DND-41 (cell line): ENCODE measurements at regions not wholly inside any gene's neighbourhood (a gene's known extent, or its start where the extent isn't known, plus 50 kb on each side); places are given as distances from the start of the nearest gene placed in this dataset.

Experiments used
- EZH2 ChIP-seq: IDR thresholded peaks from 3 replicates; pipeline ENCODE4 v1.6.1; 2012; ENCODE audit warnings: borderline replicate concordance, low read depth, mild to moderate bottlenecking, moderate library complexity, low read length, inconsistent platforms; ENCODE audit not compliant: severe bottlenecking
- TF ChIP-seq, protein P1 (sequence below): IDR thresholded peaks from 2 replicates; pipeline ENCODE4 v1.5.1; 2012; ENCODE audit warnings: borderline replicate concordance, low read length, moderate library complexity, mild to moderate bottlenecking; ENCODE audit not compliant: poor library complexity, severe bottlenecking; ENCODE audit errors: extremely low read depth

GRCh38 chr1:38292969-38293368, 246.4 kb upstream of the POU3F1 start:
- TF ChIP-seq, protein P1, sequence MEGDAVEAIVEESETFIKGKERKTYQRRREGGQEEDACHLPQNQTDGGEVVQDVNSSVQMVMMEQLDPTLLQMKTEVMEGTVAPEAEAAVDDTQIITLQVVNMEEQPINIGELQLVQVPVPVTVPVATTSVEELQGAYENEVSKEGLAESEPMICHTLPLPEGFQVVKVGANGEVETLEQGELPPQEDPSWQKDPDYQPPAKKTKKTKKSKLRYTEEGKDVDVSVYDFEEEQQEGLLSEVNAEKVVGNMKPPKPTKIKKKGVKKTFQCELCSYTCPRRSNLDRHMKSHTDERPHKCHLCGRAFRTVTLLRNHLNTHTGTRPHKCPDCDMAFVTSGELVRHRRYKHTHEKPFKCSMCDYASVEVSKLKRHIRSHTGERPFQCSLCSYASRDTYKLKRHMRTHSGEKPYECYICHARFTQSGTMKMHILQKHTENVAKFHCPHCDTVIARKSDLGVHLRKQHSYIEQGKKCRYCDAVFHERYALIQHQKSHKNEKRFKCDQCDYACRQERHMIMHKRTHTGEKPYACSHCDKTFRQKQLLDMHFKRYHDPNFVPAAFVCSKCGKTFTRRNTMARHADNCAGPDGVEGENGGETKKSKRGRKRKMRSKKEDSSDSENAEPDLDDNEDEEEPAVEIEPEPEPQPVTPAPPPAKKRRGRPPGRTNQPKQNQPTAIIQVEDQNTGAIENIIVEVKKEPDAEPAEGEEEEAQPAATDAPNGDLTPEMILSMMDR = no peak
- no peak for TF ChIP-seq EZH2
